IMR-90 (cell line): ENCODE measurements at regions not wholly inside any gene's neighbourhood (a gene's known extent, or its start where the extent isn't known, plus 50 kb on each side); places are given as distances from the start of the nearest gene placed in this dataset.

Experiments used
- BHLHE40 ChIP-seq: fragments of 150-350 bp; IDR thresholded peaks from 2 replicates; pipeline ENCODE4 v1.6.1; 2016; ENCODE audit warnings: mild to moderate bottlenecking, low read depth, low read length
- CEBPB ChIP-seq: IDR thresholded peaks from 2 replicates; pipeline ENCODE4 v1.6.1; 2012; ENCODE audit warnings: low read depth, low read length, improper control_type of control experiment
- FOS ChIP-seq: fragments of 150-350 bp; IDR thresholded peaks from 2 replicates; pipeline ENCODE4 v1.6.1; 2016; ENCODE audit warnings: low read depth, low read length
- MAFK ChIP-seq: IDR thresholded peaks from 2 replicates; pipeline ENCODE4 v1.6.1; 2012; ENCODE audit warnings: low read depth, low read length, improper control_type of control experiment
- MXI1 ChIP-seq: IDR thresholded peaks from 2 replicates; pipeline ENCODE4 v1.6.1; 2012; ENCODE audit warnings: low read depth, mild to moderate bottlenecking, low read length, moderate library complexity, borderline replicate concordance
- POLR2A ChIP-seq: IDR thresholded peaks from 2 replicates; pipeline ENCODE4 v1.6.1; 2012; ENCODE audit warnings: mild to moderate bottlenecking, low read depth, low read length
- RAD21 ChIP-seq: IDR thresholded peaks from 2 replicates; pipeline ENCODE4 v1.6.1; 2012; ENCODE audit warnings: low read length, improper control_type of control experiment
- RCOR1 ChIP-seq: IDR thresholded peaks from 2 replicates; pipeline ENCODE4 v1.6.1; 2012; ENCODE audit warnings: mild to moderate bottlenecking, low read length, improper control_type of control experiment; ENCODE audit not compliant: insufficient replicate concordance
- RFX5 ChIP-seq: IDR thresholded peaks from 2 replicates; pipeline ENCODE4 v1.8.0; 2012; ENCODE audit warnings: low read depth, mild to moderate bottlenecking, low read length, moderate library complexity
- TF ChIP-seq, protein P1 (sequence below): conservative IDR thresholded peaks from 2 replicates; pipeline ENCODE4 v1.5.1; 2012; ENCODE audit warnings: mild to moderate bottlenecking, low read depth, low read length, improper control_type of control experiment
- TF ChIP-seq, protein P2 (sequence below): fragments of 150-350 bp; IDR thresholded peaks from 2 replicates; pipeline ENCODE4 v1.6.1; 2017; ENCODE audit warnings: mild to moderate bottlenecking, antibody characterized with exemption, low read length, low read depth
- TF ChIP-seq, protein P3 (sequence below): fragments of 150-350 bp; IDR thresholded peaks from 2 replicates; pipeline ENCODE4 v1.6.1; 2016; ENCODE audit warnings: low read depth, mild to moderate bottlenecking, low read length, moderate library complexity, borderline replicate concordance

DNA sequence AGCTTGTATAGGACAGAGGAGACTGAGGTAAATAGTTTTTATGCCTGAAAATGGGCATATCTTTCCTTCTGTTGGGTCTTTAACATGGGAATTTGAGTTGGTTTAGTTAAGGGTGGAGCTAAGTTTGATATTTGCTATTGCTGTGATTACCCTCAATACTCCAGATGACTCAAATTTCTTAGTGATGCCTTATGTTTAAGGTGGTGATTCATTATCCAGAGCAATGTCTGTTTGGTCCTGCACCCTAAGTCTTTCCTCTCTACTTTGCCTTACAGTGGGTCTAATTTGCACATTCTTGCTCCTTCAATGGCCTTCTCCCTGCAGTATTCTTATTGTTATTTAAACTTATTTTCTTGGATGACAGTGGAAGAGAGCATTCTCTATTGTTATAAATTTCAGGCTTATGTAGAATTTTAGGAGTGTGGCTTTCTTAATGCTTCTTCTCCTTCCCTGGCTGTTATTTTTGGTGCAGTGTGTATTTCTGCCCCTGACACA, 312.9 kb upstream of the RPS23 start:
- TF ChIP-seq RAD21 (no peak), RFX5 (no peak), MXI1 (no peak), POLR2A (no peak), BHLHE40 (no peak), CEBPB (no peak), MAFK (no peak), RCOR1 (no peak), FOS (no peak)
- TF ChIP-seq, protein P1, sequence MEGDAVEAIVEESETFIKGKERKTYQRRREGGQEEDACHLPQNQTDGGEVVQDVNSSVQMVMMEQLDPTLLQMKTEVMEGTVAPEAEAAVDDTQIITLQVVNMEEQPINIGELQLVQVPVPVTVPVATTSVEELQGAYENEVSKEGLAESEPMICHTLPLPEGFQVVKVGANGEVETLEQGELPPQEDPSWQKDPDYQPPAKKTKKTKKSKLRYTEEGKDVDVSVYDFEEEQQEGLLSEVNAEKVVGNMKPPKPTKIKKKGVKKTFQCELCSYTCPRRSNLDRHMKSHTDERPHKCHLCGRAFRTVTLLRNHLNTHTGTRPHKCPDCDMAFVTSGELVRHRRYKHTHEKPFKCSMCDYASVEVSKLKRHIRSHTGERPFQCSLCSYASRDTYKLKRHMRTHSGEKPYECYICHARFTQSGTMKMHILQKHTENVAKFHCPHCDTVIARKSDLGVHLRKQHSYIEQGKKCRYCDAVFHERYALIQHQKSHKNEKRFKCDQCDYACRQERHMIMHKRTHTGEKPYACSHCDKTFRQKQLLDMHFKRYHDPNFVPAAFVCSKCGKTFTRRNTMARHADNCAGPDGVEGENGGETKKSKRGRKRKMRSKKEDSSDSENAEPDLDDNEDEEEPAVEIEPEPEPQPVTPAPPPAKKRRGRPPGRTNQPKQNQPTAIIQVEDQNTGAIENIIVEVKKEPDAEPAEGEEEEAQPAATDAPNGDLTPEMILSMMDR: no peak
- TF ChIP-seq, protein P2, sequence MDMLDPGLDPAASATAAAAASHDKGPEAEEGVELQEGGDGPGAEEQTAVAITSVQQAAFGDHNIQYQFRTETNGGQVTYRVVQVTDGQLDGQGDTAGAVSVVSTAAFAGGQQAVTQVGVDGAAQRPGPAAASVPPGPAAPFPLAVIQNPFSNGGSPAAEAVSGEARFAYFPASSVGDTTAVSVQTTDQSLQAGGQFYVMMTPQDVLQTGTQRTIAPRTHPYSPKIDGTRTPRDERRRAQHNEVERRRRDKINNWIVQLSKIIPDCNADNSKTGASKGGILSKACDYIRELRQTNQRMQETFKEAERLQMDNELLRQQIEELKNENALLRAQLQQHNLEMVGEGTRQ: no peak
- TF ChIP-seq, protein P3, sequence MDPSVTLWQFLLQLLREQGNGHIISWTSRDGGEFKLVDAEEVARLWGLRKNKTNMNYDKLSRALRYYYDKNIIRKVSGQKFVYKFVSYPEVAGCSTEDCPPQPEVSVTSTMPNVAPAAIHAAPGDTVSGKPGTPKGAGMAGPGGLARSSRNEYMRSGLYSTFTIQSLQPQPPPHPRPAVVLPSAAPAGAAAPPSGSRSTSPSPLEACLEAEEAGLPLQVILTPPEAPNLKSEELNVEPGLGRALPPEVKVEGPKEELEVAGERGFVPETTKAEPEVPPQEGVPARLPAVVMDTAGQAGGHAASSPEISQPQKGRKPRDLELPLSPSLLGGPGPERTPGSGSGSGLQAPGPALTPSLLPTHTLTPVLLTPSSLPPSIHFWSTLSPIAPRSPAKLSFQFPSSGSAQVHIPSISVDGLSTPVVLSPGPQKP: no peak
